Neural progenitor cell (in vitro differentiated cells): ENCODE measurements at regions not wholly inside any gene's neighbourhood (a gene's known extent, or its start where the extent isn't known, plus 50 kb on each side); places are given as distances from the start of the nearest gene placed in this dataset.

Experiments
- DNase-seq: peaks from one replicate; pipeline ENCODE4 v3.0.0-alpha.2; 2016; ENCODE audit warnings: low spot score
- H2AFZ ChIP-seq: fragments of 200-600 bp; sonication (generic); replicated peaks from 2 replicates; pipeline ENCODE4 v1.6.1; 2016; ENCODE audit warnings: antibody characterized with exemption
- H3F3A ChIP-seq: fragments of 200-600 bp; sonication (generic); 2 replicates; pipeline ENCODE4 v1.6.1; 2016; ENCODE audit warnings: antibody characterized with exemption, low read depth
- H3K27ac ChIP-seq: fragments of 200-600 bp; sonication (generic); 2 replicates; pipeline ENCODE4 v1.5.1; 2016; ENCODE audit warnings: mild to moderate bottlenecking
- H3K27me3 ChIP-seq: fragments of 200-600 bp; sonication (generic); 2 replicates; pipeline ENCODE4 v1.6.1; 2016; ENCODE audit warnings: mild to moderate bottlenecking, moderate library complexity
- H3K36me3 ChIP-seq: fragments of 200-600 bp; sonication (generic); 2 replicates; pipeline ENCODE4 v1.5.1; 2016
- H3K4me1 ChIP-seq: fragments of 200-600 bp; sonication (generic); 2 replicates; pipeline ENCODE4 v1.6.1; 2016; ENCODE audit warnings: mixed run types
- H3K4me2 ChIP-seq: fragments of 200-600 bp; sonication (generic); 2 replicates; pipeline ENCODE4 v1.6.1; 2016
- H3K4me3 ChIP-seq: fragments of 200-600 bp; sonication (generic); 2 replicates; pipeline ENCODE4 v1.5.1; 2016
- H3K79me2 ChIP-seq: fragments of 200-600 bp; sonication (generic); 2 replicates; pipeline ENCODE4 v1.6.1; 2016; ENCODE audit warnings: low read depth
- H3K9ac ChIP-seq: fragments of 200-600 bp; sonication (generic); 2 replicates; pipeline ENCODE4 v1.6.1; 2016
- H3K9me3 ChIP-seq: fragments of 200-600 bp; sonication (generic); 2 replicates; pipeline ENCODE4 v1.5.1; 2016; ENCODE audit warnings: low read depth
- H4K20me1 ChIP-seq: fragments of 200-600 bp; sonication (generic); 2 replicates; pipeline ENCODE4 v1.6.1; 2016; ENCODE audit warnings: low read depth
- H3K27ac Mint-ChIP-seq: 3 replicates; pipeline ENCODE4 v1.8.0; 2021; ENCODE audit warnings: mixed read lengths
- H3K27me3 Mint-ChIP-seq: 2 replicates; pipeline ENCODE4 v1.8.0; 2022; ENCODE audit warnings: low read depth, mild to moderate bottlenecking, inconsistent platforms, moderate library complexity, mixed read lengths; ENCODE audit not compliant: insufficient read depth
- H3K36me3 Mint-ChIP-seq: 3 replicates; pipeline ENCODE4 v1.8.0; 2021; ENCODE audit warnings: mixed read lengths
- H3K4me1 Mint-ChIP-seq: 3 replicates; pipeline ENCODE4 v1.8.0; 2021; ENCODE audit warnings: mixed read lengths
- H3K4me3 Mint-ChIP-seq: 3 replicates; pipeline ENCODE4 v1.8.0; 2021; ENCODE audit warnings: mild to moderate bottlenecking, moderate library complexity, mixed read lengths
- H3K9me3 Mint-ChIP-seq: 3 replicates; pipeline ENCODE4 v1.8.0; 2020; ENCODE audit warnings: mixed read lengths
- EZH2 ChIP-seq: fragments of 200-600 bp; sonication (generic); IDR thresholded peaks from 2 replicates; pipeline ENCODE4 v1.6.1; 2017; ENCODE audit warnings: antibody characterized with exemption, mild to moderate bottlenecking, moderate library complexity
- EZH2phosphoT487 ChIP-seq: fragments of 200-600 bp; sonication (generic); IDR thresholded peaks from 2 replicates; pipeline ENCODE4 v1.6.1; 2017; ENCODE audit warnings: antibody characterized with exemption
- TF ChIP-seq, protein P1 (sequence below): fragments of 200-600 bp; sonication (generic); IDR thresholded peaks from 2 replicates; pipeline ENCODE4 v1.5.1; 2017; ENCODE audit warnings: antibody characterized with exemption, mild to moderate bottlenecking

DNA sequence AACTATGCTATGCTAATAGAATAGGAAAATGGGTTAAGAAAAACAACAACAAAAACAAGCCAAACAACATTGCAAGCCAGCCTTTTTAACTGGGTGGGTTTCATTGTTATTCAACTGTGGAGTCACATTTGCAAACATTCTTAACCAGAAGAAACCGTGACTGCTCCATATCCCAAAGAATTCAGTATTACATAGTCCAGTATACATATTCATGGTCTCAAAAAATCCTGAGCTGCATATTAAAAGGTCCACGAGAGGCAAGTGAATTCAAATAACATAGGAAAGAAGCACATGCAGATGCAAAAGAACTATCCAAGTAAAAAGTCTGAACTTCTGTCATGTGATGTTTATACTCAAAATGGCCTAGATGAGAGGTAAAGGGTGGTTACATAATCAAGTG, 179.1 kb upstream of the ETAA1 start:
- Histone ChIP-seq H4K20me1 (no peaks in the 10 kb centered on the region), H3K9me3 (no peaks in the 10 kb centered on the region), H3K4me1 (peaks cover 4% of the 10 kb centered on the region), H3K4me2 (no peak overlapping the region), H3F3A (peaks cover 9% of the 10 kb centered on the region), H3K9ac (no peak overlapping the region), H3K27ac (no peak overlapping the region), H3K27me3 (no peaks in the 10 kb centered on the region), H3K36me3 (no peaks in the 10 kb centered on the region), H3K79me2 (no peaks in the 10 kb centered on the region), H2AFZ (no peak overlapping the region), H3K4me3 (no peak overlapping the region)
- H3K4me1 Mint-ChIP-seq: peaks cover 10% of the 10 kb centered on the region
- no peak for TF ChIP-seq EZH2phosphoT487
- TF ChIP-seq, protein P1, sequence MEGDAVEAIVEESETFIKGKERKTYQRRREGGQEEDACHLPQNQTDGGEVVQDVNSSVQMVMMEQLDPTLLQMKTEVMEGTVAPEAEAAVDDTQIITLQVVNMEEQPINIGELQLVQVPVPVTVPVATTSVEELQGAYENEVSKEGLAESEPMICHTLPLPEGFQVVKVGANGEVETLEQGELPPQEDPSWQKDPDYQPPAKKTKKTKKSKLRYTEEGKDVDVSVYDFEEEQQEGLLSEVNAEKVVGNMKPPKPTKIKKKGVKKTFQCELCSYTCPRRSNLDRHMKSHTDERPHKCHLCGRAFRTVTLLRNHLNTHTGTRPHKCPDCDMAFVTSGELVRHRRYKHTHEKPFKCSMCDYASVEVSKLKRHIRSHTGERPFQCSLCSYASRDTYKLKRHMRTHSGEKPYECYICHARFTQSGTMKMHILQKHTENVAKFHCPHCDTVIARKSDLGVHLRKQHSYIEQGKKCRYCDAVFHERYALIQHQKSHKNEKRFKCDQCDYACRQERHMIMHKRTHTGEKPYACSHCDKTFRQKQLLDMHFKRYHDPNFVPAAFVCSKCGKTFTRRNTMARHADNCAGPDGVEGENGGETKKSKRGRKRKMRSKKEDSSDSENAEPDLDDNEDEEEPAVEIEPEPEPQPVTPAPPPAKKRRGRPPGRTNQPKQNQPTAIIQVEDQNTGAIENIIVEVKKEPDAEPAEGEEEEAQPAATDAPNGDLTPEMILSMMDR: no peak
- no peak for TF ChIP-seq EZH2
- H3K9me3 Mint-ChIP-seq: no peaks in the 10 kb centered on the region
- H3K36me3 Mint-ChIP-seq: no peaks in the 10 kb centered on the region
- H3K4me3 Mint-ChIP-seq: no peak overlapping the region
- DNase-seq: no peak
- no peak overlapping the region for H3K27ac Mint-ChIP-seq
- H3K27me3 Mint-ChIP-seq: peaks cover 2% of the 10 kb centered on the region

DNA sequence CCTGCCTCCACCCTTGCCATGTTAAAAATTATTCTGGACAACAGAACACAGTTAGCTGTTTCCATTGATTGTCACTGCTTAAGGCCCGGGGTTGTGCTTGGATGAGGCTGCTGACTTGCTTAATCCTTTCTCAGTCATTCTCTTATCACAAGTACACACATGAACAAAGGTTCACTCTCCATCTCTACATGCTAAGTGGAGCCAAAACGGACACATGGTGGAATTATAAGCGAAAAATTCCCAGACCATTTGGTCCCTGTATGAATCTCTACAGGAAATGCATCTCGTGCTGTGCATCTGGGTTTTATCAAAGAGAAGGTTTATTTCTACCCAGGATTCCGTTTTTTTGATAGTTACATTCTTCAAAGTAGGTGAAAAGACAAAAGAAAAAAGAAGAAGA, 177.5 kb upstream of the ETAA1 start:
- H4K20me1 ChIP-seq: no peaks in the 10 kb centered on the region
- no peak for DNase-seq
- peaks cover 4% of the 10 kb centered on the region for H3K4me1 ChIP-seq
- Mint-ChIP-seq H3K27ac (no peak overlapping the region), H3K27me3 (no peaks in the 10 kb centered on the region), H3K9me3 (no peaks in the 10 kb centered on the region), H3K4me3 (no peak overlapping the region), H3K36me3 (no peaks in the 10 kb centered on the region), H3K4me1 (peaks cover 10% of the 10 kb centered on the region)
- peaks cover 9% of the 10 kb centered on the region for H3F3A ChIP-seq
- no peaks in the 10 kb centered on the region for H3K36me3 ChIP-seq
- H3K4me2 ChIP-seq: no peak overlapping the region
- H3K4me3 ChIP-seq: no peak overlapping the region
- no peaks in the 10 kb centered on the region for H3K79me2 ChIP-seq
- no peaks in the 10 kb centered on the region for H3K9me3 ChIP-seq
- no peak overlapping the region for H2AFZ ChIP-seq
- no peak overlapping the region for H3K27ac ChIP-seq
- no peaks in the 10 kb centered on the region for H3K27me3 ChIP-seq
- TF ChIP-seq, protein P1: no peak
- TF ChIP-seq EZH2 (no peak), EZH2phosphoT487 (no peak)
- no peak overlapping the region for H3K9ac ChIP-seq

DNA sequence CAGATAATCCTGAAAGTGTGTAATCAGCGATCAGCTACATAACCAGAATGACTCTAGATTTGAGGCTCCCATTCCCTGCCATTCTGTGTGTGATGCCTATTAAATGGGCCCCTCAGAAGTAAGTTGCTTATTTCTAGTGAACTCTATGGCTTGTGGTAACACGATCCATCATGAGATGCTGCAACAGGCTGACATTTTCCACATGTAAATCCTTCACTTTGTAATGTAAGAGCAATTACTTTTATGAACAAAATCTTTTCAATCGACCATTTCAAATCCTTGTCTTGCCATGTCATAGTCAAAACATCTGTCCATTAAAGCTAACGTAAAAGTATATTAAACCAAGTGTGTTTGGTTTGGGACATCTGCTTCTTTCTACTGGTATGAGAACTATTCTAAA, 175.9 kb upstream of the ETAA1 start:
- Histone ChIP-seq H2AFZ (no peak overlapping the region), H3K36me3 (no peaks in the 10 kb centered on the region), H4K20me1 (no peaks in the 10 kb centered on the region), H3F3A (peaks cover 9% of the 10 kb centered on the region), H3K79me2 (no peaks in the 10 kb centered on the region), H3K27ac (no peak overlapping the region), H3K27me3 (no peaks in the 10 kb centered on the region), H3K4me3 (no peak overlapping the region), H3K9me3 (no peaks in the 10 kb centered on the region), H3K4me1 (peaks cover 4% of the 10 kb centered on the region), H3K4me2 (no peak overlapping the region), H3K9ac (no peak overlapping the region)
- no peaks in the 10 kb centered on the region for H3K9me3 Mint-ChIP-seq
- TF ChIP-seq, protein P1: no peak
- no peak for TF ChIP-seq EZH2
- TF ChIP-seq EZH2phosphoT487: no peak
- no peak overlapping the region for H3K4me3 Mint-ChIP-seq
- H3K27ac Mint-ChIP-seq: no peak overlapping the region
- H3K36me3 Mint-ChIP-seq: no peaks in the 10 kb centered on the region
- no peak for DNase-seq
- peaks cover 3% of the 10 kb centered on the region for H3K4me1 Mint-ChIP-seq
- H3K27me3 Mint-ChIP-seq: no peaks in the 10 kb centered on the region
